HepG2 (cell line): ENCODE measurements at regions not wholly inside any gene's neighbourhood (a gene's known extent, or its start where the extent isn't known, plus 50 kb on each side); places are given as distances from the start of the nearest gene placed in this dataset.

Experiments used
- FOSL1 ChIP-seq: sonication (generic); formaldehyde crosslinking; IDR thresholded peaks from 2 replicates; pipeline ENCODE4 v1.9.0; 2021; ENCODE audit warnings: missing genetic modification reagents, borderline replicate concordance
- NCOA5 ChIP-seq: sonication (generic); formaldehyde crosslinking; IDR thresholded peaks from 2 replicates; pipeline ENCODE4 v1.4.0; 2020; ENCODE audit warnings: missing genetic modification reagents
- NONO ChIP-seq, 2 experiments: fragments of 450-650 bp in 1 of 2; sonication (generic) in 1 of 2; formaldehyde crosslinking in 1 of 2; IDR thresholded peaks in 1 of 2; conservative IDR thresholded peaks in 1 of 2; 2 replicates each; pipeline versions ENCODE4 v1.6.1 to v1.8.0; 2017 to 2022; ENCODE audit warnings: mild to moderate bottlenecking in 1 of 2, missing genetic modification reagents in 1 of 2, moderate library complexity in 1 of 2
- NR2F2 ChIP-seq: IDR thresholded peaks from 2 replicates; pipeline ENCODE4 v1.6.1; 2012; ENCODE audit warnings: low read depth, inconsistent platforms, borderline replicate concordance
- NR3C1 ChIP-seq: sonication (generic); formaldehyde crosslinking; IDR thresholded peaks from 2 replicates; pipeline ENCODE4 v1.4.0; 2020; ENCODE audit warnings: missing genetic modification reagents
- SKIL ChIP-seq: sonication (generic); formaldehyde crosslinking; IDR thresholded peaks from 2 replicates; pipeline ENCODE4 v1.8.0; 2022; ENCODE audit warnings: missing genetic modification reagents, mild to moderate bottlenecking, moderate library complexity, borderline replicate concordance
- SOX13 ChIP-seq, 3 experiments: fragments of 450-650 bp in 1 of 3; sonication (generic) in 1 of 3; formaldehyde crosslinking in 1 of 3; IDR thresholded peaks in 2 of 3; conservative IDR thresholded peaks in 1 of 3; 2 replicates each; pipeline versions ENCODE4 v1.5.0 to v1.6.1; 2016 to 2020; ENCODE audit warnings: antibody characterized with exemption in 1 of 3, mild to moderate bottlenecking in 1 of 3, missing compliant biosample characterization in 1 of 3, missing genetic modification reagents in 1 of 3, moderate library complexity in 1 of 3
- ZBTB20 ChIP-seq: sonication (generic); formaldehyde crosslinking; IDR thresholded peaks from 2 replicates; pipeline ENCODE4 v1.8.1; 2023; ENCODE audit warnings: missing genetic modification reagents, low read depth, mild to moderate bottlenecking, borderline replicate concordance
- ZBTB42 ChIP-seq: sonication (generic); formaldehyde crosslinking; IDR thresholded peaks from 2 replicates; pipeline ENCODE4 v1.5.0; 2020; ENCODE audit warnings: mild to moderate bottlenecking, missing genetic modification reagents
- ZEB1 ChIP-seq: IDR thresholded peaks from 2 replicates; pipeline ENCODE4 v1.6.1; 2012; ENCODE audit warnings: mild to moderate bottlenecking, low read depth, inconsistent platforms; ENCODE audit not compliant: insufficient replicate concordance
- ZNF256 ChIP-seq: sonication (generic); formaldehyde crosslinking; conservative IDR thresholded peaks from 2 replicates; pipeline ENCODE4 v1.4.0; 2020; ENCODE audit warnings: missing genetic modification reagents
- ZNF484 ChIP-seq: sonication (generic); formaldehyde crosslinking; IDR thresholded peaks from 2 replicates; pipeline ENCODE4 v1.5.1; 2020; ENCODE audit warnings: mild to moderate bottlenecking, low read depth, missing genetic modification reagents, borderline replicate concordance
- ZNF547 ChIP-seq: sonication (generic); formaldehyde crosslinking; IDR thresholded peaks from 2 replicates; pipeline ENCODE4 v1.5.1; 2020; ENCODE audit warnings: mild to moderate bottlenecking, missing genetic modification reagents
- ZNF629 ChIP-seq: sonication (generic); formaldehyde crosslinking; conservative IDR thresholded peaks from 2 replicates; pipeline ENCODE4 v1.5.0; 2020; ENCODE audit warnings: missing genetic modification reagents
- ZNF790 ChIP-seq: sonication (generic); formaldehyde crosslinking; IDR thresholded peaks from 2 replicates; pipeline ENCODE4 v1.8.0; 2022; ENCODE audit warnings: missing genetic modification reagents, mild to moderate bottlenecking, borderline replicate concordance
- ZNF883 ChIP-seq: sonication (generic); formaldehyde crosslinking; IDR thresholded peaks from 2 replicates; pipeline ENCODE4 v1.5.1; 2020; ENCODE audit warnings: mild to moderate bottlenecking, missing genetic modification reagents; ENCODE audit errors: not compliant biosample characterization
- ZSCAN22 ChIP-seq: sonication (generic); formaldehyde crosslinking; IDR thresholded peaks from 2 replicates; pipeline ENCODE4 v1.4.0; 2020; ENCODE audit warnings: mild to moderate bottlenecking, missing genetic modification reagents
- ZXDC ChIP-seq: sonication (generic); formaldehyde crosslinking; IDR thresholded peaks from 2 replicates; pipeline ENCODE4 v1.5.0; 2020; ENCODE audit warnings: mild to moderate bottlenecking, missing genetic modification reagents
- TF ChIP-seq, protein P1 (sequence below): sonication (generic); formaldehyde crosslinking; IDR thresholded peaks from 2 replicates; pipeline ENCODE4 v1.4.0; 2020; ENCODE audit warnings: missing genetic modification reagents, mild to moderate bottlenecking, borderline replicate concordance
- TF ChIP-seq, protein P2 (sequence below): sonication (generic); formaldehyde crosslinking; IDR thresholded peaks from 2 replicates; pipeline ENCODE4 v1.4.0; 2020; ENCODE audit warnings: mild to moderate bottlenecking, missing genetic modification reagents

- TF ChIP-seq ZNF256 (CRISPR knock-in tag) (peak; percentile 74; the same call in 1 of the 2 replicates), ZNF547 (CRISPR knock-in tag) (peak; percentile 34; the same call in 1 of the 2 replicates), ZXDC (CRISPR knock-in tag) (0 out of 2 replicates have a peak, but pooled peaks have one; percentile 63), ZNF629 (CRISPR knock-in tag) (peak; percentile 58), ZEB1 (peak; percentile 69), NONO (IDR thresholded peaks at IDR 0.05) (no peak), NONO (CRISPR knock-in tag; conservative IDR thresholded peaks at IDR 0.05) (peak; percentile 55), ZBTB20 (CRISPR knock-in tag) (no peak), SOX13 (IDR thresholded peaks at IDR 0.05) (peak; percentile 70; the same call in 1 of the 2 replicates), SOX13 (CRISPR knock-in tag; conservative IDR thresholded peaks at IDR 0.05 in 1 of 2, IDR thresholded peaks at IDR 0.05 in 1 of 2) (peak in 1 of 2 experiments; percentile 87; a peak in 2 of 4 replicates), NCOA5 (CRISPR knock-in tag) (0 out of 2 replicates have a peak, but pooled peaks have one; percentile 54), ZNF790 (no peak), ZNF883 (no peak), ZBTB42 (CRISPR knock-in tag) (0 out of 2 replicates have a peak, but pooled peaks have one; percentile 71), NR3C1 (no peak), ZNF484 (CRISPR knock-in tag) (no peak), SKIL (CRISPR knock-in tag) (peak; percentile 68; the same call in 1 of the 2 replicates), FOSL1 (no peak; the same call in 1 of the 2 replicates), ZSCAN22 (CRISPR knock-in tag) (no peak; the same call in 1 of the 2 replicates), NR2F2 (peak; percentile 60; the same call in 1 of the 2 replicates)
- TF ChIP-seq, protein P1, sequence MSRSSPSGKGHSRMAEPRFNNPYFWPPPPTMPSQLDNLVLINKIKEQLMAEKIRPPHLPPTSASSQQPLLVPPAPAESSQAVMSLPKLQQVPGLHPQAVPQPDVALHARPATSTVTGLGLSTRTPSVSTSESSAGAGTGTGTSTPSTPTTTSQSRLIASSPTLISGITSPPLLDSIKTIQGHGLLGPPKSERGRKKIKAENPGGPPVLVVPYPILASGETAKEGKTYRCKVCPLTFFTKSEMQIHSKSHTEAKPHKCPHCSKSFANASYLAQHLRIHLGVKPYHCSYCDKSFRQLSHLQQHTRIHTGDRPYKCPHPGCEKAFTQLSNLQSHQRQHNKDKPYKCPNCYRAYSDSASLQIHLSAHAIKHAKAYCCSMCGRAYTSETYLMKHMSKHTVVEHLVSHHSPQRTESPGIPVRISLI (CRISPR knock-in tag), result peak; percentile 22; the same call in 1 of the 2 replicates
- TF ChIP-seq, protein P2, sequence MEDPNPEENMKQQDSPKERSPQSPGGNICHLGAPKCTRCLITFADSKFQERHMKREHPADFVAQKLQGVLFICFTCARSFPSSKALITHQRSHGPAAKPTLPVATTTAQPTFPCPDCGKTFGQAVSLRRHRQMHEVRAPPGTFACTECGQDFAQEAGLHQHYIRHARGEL (CRISPR knock-in tag), result no peak
Measured at GRCh38 chr17:72502371-72503341, 381.8 kb downstream of the SOX9 start (continued).
